ENCODE measurements at regions not wholly inside any gene's neighbourhood (a gene's known extent, or its start where the extent isn't known, plus 50 kb on each side); places are given as distances from the start of the nearest gene placed in this dataset.

DNA sequence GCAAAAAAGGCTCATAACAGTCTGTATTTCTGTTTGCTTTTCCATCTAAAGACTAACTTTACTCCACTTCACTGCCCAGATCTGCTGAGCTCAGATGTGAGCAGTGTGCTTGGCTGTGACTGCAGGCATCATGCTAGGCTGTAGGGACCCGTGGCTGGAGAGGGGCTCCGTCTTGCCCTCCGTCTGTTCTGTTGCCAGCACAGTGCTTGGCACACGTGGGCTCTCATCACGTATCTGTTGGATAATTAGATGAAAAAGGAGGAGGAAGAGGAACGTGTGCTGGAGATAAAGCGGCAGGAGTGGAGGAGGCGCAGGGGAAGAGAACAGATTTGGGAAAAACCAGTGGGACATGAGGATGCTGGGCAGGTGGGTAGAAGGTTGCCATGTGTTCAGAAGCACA, 57.6 kb upstream of the IER3 start:
- no peak for DNase-seq (ENCODE audit: low read depth)
- FAIRE-seq, result no peak
- TF ChIP-seq, protein P1, sequence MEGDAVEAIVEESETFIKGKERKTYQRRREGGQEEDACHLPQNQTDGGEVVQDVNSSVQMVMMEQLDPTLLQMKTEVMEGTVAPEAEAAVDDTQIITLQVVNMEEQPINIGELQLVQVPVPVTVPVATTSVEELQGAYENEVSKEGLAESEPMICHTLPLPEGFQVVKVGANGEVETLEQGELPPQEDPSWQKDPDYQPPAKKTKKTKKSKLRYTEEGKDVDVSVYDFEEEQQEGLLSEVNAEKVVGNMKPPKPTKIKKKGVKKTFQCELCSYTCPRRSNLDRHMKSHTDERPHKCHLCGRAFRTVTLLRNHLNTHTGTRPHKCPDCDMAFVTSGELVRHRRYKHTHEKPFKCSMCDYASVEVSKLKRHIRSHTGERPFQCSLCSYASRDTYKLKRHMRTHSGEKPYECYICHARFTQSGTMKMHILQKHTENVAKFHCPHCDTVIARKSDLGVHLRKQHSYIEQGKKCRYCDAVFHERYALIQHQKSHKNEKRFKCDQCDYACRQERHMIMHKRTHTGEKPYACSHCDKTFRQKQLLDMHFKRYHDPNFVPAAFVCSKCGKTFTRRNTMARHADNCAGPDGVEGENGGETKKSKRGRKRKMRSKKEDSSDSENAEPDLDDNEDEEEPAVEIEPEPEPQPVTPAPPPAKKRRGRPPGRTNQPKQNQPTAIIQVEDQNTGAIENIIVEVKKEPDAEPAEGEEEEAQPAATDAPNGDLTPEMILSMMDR (IDR thresholded peaks at IDR 0.05; ENCODE audit: insufficient read depth, low read length, severe bottlenecking), result no peak
- Histone ChIP-seq H3K27me3 (ENCODE audit: control insufficient read depth, insufficient read depth, low read length) (no peaks in the 10 kb centered on the region), H3K36me3 (ENCODE audit: control insufficient read depth, insufficient read depth, low read length) (no peaks in the 10 kb centered on the region), H3K4me3 (ENCODE audit: low read depth, low read length) (no peak overlapping the region)

DNA sequence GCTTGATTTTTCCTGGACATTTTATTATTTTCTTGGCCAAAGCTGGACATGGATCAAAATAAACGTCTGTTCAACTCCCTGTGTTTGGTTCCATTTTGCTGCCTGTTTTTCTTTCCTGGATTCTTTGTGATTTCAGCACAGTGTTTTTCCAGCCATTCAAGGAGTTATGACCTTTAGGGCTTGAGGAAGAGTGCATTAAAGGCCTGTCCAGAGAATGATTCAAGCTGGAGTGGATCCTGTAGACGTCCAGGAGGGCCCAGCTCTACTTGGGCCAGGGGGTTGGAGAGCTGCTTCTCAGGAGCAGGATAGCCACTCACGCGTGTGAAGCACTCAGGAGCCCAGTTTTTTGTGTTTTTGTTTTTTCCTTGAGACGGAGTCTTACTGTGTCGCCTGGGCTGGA, 56.5 kb upstream of the IER3 start:
- H3K27me3 ChIP-seq (ENCODE audit: control insufficient read depth, insufficient read depth, low read length), result no peaks in the 10 kb centered on the region
- TF ChIP-seq, protein P1 (IDR thresholded peaks at IDR 0.05; ENCODE audit: insufficient read depth, low read length, severe bottlenecking), result no peak
- H3K4me3 ChIP-seq (ENCODE audit: low read depth, low read length), result no peak overlapping the region
- no peaks in the 10 kb centered on the region for H3K36me3 ChIP-seq (ENCODE audit: control insufficient read depth, insufficient read depth, low read length)
- FAIRE-seq, result no peak
- DNase-seq (ENCODE audit: low read depth), result no peak

DNA sequence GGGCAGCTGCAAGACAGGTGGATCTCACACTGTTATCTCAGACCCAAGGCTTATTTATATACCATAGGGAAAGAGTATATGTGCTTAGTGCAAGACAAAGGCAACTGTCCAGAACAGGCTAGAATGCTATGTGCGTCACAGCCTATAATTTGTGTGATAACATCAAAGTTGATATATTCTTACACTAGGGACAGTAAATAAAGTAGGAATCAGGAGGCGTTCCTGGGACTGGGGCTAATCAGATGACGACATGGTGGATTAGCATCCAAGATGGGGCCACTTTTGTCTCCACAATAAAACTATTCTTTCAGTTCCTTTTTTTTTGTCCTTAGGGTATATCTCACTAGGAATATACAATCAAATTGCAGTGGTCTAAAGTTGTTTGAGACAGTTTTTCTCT, 54.9 kb upstream of the IER3 start:
- DNase-seq (ENCODE audit: low read depth) (no peak), FAIRE-seq (no peak)
- TF ChIP-seq, protein P1 (IDR thresholded peaks at IDR 0.05; ENCODE audit: insufficient read depth, low read length, severe bottlenecking), result no peak
- Histone ChIP-seq H3K27me3 (ENCODE audit: control insufficient read depth, insufficient read depth, low read length) (no peaks in the 10 kb centered on the region), H3K36me3 (ENCODE audit: control insufficient read depth, insufficient read depth, low read length) (no peaks in the 10 kb centered on the region), H3K4me3 (ENCODE audit: low read depth, low read length) (no peak overlapping the region)

DNA sequence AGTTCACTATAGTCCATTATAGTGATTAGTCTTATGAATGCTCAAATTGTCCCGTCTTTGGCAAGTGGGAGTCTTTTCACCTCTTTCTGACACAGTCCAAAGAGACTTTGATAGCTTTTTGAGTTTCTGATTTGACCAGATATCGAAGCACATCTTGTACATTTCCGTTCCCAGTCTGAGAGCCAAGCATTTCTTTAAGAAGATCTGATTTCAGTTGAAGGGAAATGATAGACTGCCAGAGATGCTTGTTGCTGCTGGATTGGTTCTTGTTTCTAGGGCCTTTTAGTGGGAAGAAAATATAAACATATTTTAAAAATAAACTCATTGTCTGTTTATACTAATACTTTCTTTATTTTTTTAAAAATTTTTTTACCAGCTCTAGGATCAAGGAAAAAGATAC, 54.1 kb upstream of the IER3 start:
- Histone ChIP-seq H3K27me3 (ENCODE audit: control insufficient read depth, insufficient read depth, low read length) (no peaks in the 10 kb centered on the region), H3K36me3 (ENCODE audit: control insufficient read depth, insufficient read depth, low read length) (no peaks in the 10 kb centered on the region), H3K4me3 (ENCODE audit: low read depth, low read length) (no peak overlapping the region)
- TF ChIP-seq, protein P1 (IDR thresholded peaks at IDR 0.05; ENCODE audit: insufficient read depth, low read length, severe bottlenecking), result no peak
- DNase-seq (ENCODE audit: low read depth), result no peak
- FAIRE-seq, result no peak

DNA sequence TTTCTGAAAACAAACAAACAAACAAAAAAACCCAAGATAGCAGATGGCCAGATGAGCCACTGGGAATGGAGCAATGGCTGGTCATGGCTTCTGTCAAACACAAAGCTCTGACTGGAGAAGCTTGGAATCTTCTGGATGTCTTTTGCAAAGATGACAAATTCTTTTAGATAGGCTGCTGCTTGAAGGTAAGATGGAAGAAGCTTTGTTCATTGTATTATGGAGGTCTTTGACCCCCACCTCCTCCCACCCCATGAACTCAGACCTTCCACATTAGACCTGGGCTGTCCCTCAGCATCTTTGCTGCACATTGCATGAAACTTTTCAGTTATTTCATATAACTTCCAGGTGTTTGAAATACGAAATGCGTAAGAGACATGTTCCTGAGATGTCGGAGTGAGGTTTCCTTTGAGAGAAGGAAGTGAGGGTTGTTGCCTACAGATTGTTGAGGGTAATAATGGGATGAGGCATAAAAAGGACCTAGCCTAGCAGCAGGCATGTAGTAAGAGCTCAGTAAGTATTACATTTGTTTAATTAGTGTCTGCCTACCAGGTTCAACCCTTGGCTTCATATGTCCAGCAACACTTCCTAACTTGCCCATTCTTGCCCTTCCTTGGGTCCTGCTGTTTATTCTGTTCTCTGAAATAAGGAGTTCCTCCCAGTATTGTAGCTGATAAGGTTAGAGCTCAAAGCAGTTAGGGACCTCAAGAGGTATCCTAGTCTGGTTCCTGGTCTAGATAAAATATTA, 51.4 kb upstream of the IER3 start:
- Histone ChIP-seq H3K4me3 (ENCODE audit: low read depth, low read length) (no peak overlapping the region), H3K36me3 (ENCODE audit: control insufficient read depth, insufficient read depth, low read length) (no peaks in the 10 kb centered on the region), H3K27me3 (ENCODE audit: control insufficient read depth, insufficient read depth, low read length) (no peaks in the 10 kb centered on the region)
- TF ChIP-seq, protein P1 (IDR thresholded peaks at IDR 0.05; ENCODE audit: insufficient read depth, low read length, severe bottlenecking), result no peak
- FAIRE-seq (no peak), DNase-seq (ENCODE audit: low read depth) (peak; percentile 90)
